ENCODE measurements at regions not wholly inside any gene's neighbourhood (a gene's known extent, or its start where the extent isn't known, plus 50 kb on each side); places are given as distances from the start of the nearest gene placed in this dataset.

DNA sequence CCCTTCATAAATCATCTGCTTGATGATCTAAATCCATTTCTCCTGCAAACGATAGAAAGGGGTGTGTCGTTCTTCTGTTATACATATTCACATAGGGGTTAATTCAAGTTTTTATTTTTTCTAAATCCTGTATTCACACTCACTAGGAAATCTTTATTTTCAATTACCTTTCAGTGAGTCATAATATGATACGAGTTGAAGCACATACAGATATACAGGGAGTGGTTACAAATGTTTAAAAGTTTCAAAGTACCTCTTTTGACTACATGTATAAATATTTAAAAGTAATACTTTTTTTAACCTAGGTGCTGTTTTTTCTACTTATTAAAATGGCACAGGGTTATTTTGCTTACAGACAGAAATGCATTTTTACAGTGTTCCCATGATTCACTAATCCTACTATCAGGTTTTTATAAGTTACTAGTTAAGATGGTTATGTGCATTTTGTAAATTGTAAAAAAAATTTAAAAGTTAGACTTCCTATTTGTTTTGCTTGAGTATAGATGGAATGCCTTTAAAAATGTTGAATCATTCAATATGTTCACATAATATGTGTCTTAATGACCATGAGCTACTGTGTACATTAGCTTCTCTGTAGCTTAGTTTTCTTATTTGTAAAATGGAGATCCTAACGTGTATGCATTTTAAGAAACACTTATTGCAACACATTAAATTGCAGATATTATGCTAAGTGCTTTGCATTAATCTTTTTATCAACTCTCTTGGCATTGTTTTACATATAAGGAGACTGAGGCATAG is 1378.1 kb downstream of the DSC3 start:
- Histone ChIP-seq H3K4me1 (ENCODE audit: control insufficient read depth, insufficient read depth, low read length) (no peaks in the 10 kb centered on the region), H3K9me3 (replicated peaks; ENCODE audit: control insufficient read depth, low read depth, low read length) (no peaks in the 10 kb centered on the region), H3K27me3 (ENCODE audit: control insufficient read depth, insufficient read depth, low read length) (no peaks in the 10 kb centered on the region), H3K4me3 (ENCODE audit: low read length) (no peak overlapping the region), H3K36me3 (ENCODE audit: control insufficient read depth, insufficient read depth, low read length) (no peaks in the 10 kb centered on the region), H3K27ac (ENCODE audit: low read length) (no peak overlapping the region)
- DNase-seq = no peak
- no CpG with 5 or more reads among the region's 4 CpGs for WGBS (ENCODE audit: insufficient coverage)

- DNase-seq = no peak
Measured at GRCh38 chr18:29661924-29662323, 1380.6 kb downstream of the DSC3 start.

GRCh38 chr18:29660777-29661176 is 1381.8 kb downstream of the DSC3 start:
- H3K4me3 ChIP-seq (ENCODE audit: low read length) = no peak overlapping the region
- WGBS (ENCODE audit: insufficient coverage) = no CpG with 5 or more reads among the region's 1 CpG
- no peaks in the 10 kb centered on the region for H3K4me1 ChIP-seq (ENCODE audit: control insufficient read depth, insufficient read depth, low read length)
- DNase-seq = no peak
- H3K27me3 ChIP-seq (ENCODE audit: control insufficient read depth, insufficient read depth, low read length) = no peaks in the 10 kb centered on the region
- H3K27ac ChIP-seq (ENCODE audit: low read length) = no peak overlapping the region
- H3K36me3 ChIP-seq (ENCODE audit: control insufficient read depth, insufficient read depth, low read length) = no peaks in the 10 kb centered on the region
- H3K9me3 ChIP-seq (replicated peaks; ENCODE audit: control insufficient read depth, low read depth, low read length) = no peaks in the 10 kb centered on the region

More at GRCh38 chr18:29661924-29662323, 1380.6 kb downstream of the DSC3 start:
- Histone ChIP-seq H3K4me3 (ENCODE audit: low read length) (no peak overlapping the region), H3K4me1 (ENCODE audit: control insufficient read depth, insufficient read depth, low read length) (no peaks in the 10 kb centered on the region), H3K27ac (ENCODE audit: low read length) (no peak overlapping the region), H3K36me3 (ENCODE audit: control insufficient read depth, insufficient read depth, low read length) (no peaks in the 10 kb centered on the region), H3K27me3 (ENCODE audit: control insufficient read depth, insufficient read depth, low read length) (no peaks in the 10 kb centered on the region), H3K9me3 (replicated peaks; ENCODE audit: control insufficient read depth, low read depth, low read length) (no peaks in the 10 kb centered on the region)
- WGBS (ENCODE audit: insufficient coverage) = 50% methylated on average over 1 of the region's 3 CpGs

GRCh38 chr18:29653671-29654215 is 1388.8 kb downstream of the DSC3 start:
- Histone ChIP-seq H3K4me1 (ENCODE audit: control insufficient read depth, insufficient read depth, low read length) (no peaks in the 10 kb centered on the region), H3K27me3 (ENCODE audit: control insufficient read depth, insufficient read depth, low read length) (no peaks in the 10 kb centered on the region), H3K4me3 (ENCODE audit: low read length) (no peak overlapping the region), H3K36me3 (ENCODE audit: control insufficient read depth, insufficient read depth, low read length) (no peaks in the 10 kb centered on the region), H3K9me3 (replicated peaks; ENCODE audit: control insufficient read depth, low read depth, low read length) (peaks cover 3% of the 10 kb centered on the region), H3K27ac (ENCODE audit: low read length) (no peak overlapping the region)
- DNase-seq = peak; percentile 87
- WGBS (ENCODE audit: insufficient coverage) = no CpG with 5 or more reads among the region's 2 CpGs

- no peak overlapping the region for H3K27ac ChIP-seq (ENCODE audit: low read length)
- H3K9me3 ChIP-seq (replicated peaks; ENCODE audit: control insufficient read depth, low read depth, low read length) = peaks cover 3% of the 10 kb centered on the region
- H3K27me3 ChIP-seq (ENCODE audit: control insufficient read depth, insufficient read depth, low read length) = no peaks in the 10 kb centered on the region
- 100% methylated on average over 1 of the region's 2 CpGs for WGBS (ENCODE audit: insufficient coverage)
- no peaks in the 10 kb centered on the region for H3K36me3 ChIP-seq (ENCODE audit: control insufficient read depth, insufficient read depth, low read length)
- DNase-seq = no peak
- H3K4me1 ChIP-seq (ENCODE audit: control insufficient read depth, insufficient read depth, low read length) = no peaks in the 10 kb centered on the region
- no peak overlapping the region for H3K4me3 ChIP-seq (ENCODE audit: low read length)
Measured at GRCh38 chr18:29652797-29653196, 1389.7 kb downstream of the DSC3 start.

GRCh38 chr18:29651122-29651680 is 1391.3 kb downstream of the DSC3 start:
- H3K36me3 ChIP-seq (ENCODE audit: control insufficient read depth, insufficient read depth, low read length) = no peaks in the 10 kb centered on the region
- H3K4me1 ChIP-seq (ENCODE audit: control insufficient read depth, insufficient read depth, low read length) = no peaks in the 10 kb centered on the region
- DNase-seq = no peak
- no peaks in the 10 kb centered on the region for H3K27me3 ChIP-seq (ENCODE audit: control insufficient read depth, insufficient read depth, low read length)
- no peak overlapping the region for H3K4me3 ChIP-seq (ENCODE audit: low read length)
- peaks cover 3% of the 10 kb centered on the region for H3K9me3 ChIP-seq (replicated peaks; ENCODE audit: control insufficient read depth, low read depth, low read length)
- no peak overlapping the region for H3K27ac ChIP-seq (ENCODE audit: low read length)
- WGBS (ENCODE audit: insufficient coverage) = no CpG with 5 or more reads among the region's 3 CpGs

DNA sequence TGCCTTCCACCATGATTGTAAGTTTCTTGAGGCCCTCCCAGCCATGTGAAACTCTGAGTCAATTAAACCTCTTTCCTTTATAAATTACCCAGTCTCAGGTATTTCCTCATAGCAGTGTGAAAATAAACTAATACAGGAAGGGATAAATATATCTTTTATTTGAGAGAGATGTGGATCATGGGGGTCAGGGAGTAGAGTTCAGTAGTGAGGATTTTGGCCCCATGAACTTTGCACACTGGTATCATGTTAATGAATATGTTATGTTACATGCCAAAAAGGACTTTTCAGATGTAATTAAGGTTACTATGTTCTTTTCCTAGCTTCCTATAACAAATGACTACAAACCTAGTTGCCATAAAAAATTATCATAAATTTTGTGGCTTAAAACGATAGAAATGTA is 1393.7 kb downstream of the DSC3 start:
- Histone ChIP-seq H3K4me1 (ENCODE audit: control insufficient read depth, insufficient read depth, low read length) (no peaks in the 10 kb centered on the region), H3K9me3 (replicated peaks; ENCODE audit: control insufficient read depth, low read depth, low read length) (peaks cover 3% of the 10 kb centered on the region), H3K4me3 (ENCODE audit: low read length) (no peak overlapping the region), H3K27ac (ENCODE audit: low read length) (no peak overlapping the region), H3K36me3 (ENCODE audit: control insufficient read depth, insufficient read depth, low read length) (no peaks in the 10 kb centered on the region), H3K27me3 (ENCODE audit: control insufficient read depth, insufficient read depth, low read length) (no peaks in the 10 kb centered on the region)
- DNase-seq = no peak
- WGBS (ENCODE audit: insufficient coverage) = no CpG with 5 or more reads among the region's 1 CpG

- Histone ChIP-seq H3K9me3 (replicated peaks; ENCODE audit: control insufficient read depth, low read depth, low read length) (no peaks in the 10 kb centered on the region), H3K4me3 (ENCODE audit: low read length) (no peak overlapping the region), H3K27ac (ENCODE audit: low read length) (no peak overlapping the region), H3K27me3 (ENCODE audit: control insufficient read depth, insufficient read depth, low read length) (no peaks in the 10 kb centered on the region), H3K36me3 (ENCODE audit: control insufficient read depth, insufficient read depth, low read length) (no peaks in the 10 kb centered on the region), H3K4me1 (ENCODE audit: control insufficient read depth, insufficient read depth, low read length) (no peaks in the 10 kb centered on the region)
- DNase-seq = no peak
- WGBS (ENCODE audit: insufficient coverage) = no CpG with 5 or more reads among the region's 1 CpG
Measured at GRCh38 chr18:29647700-29648099, 1394.8 kb downstream of the DSC3 start.

- H3K9me3 ChIP-seq (replicated peaks; ENCODE audit: control insufficient read depth, low read depth, low read length) = no peaks in the 10 kb centered on the region
- no peak for DNase-seq
Measured at GRCh38 chr18:29644276-29644675, 1398.3 kb downstream of the DSC3 start.

DNA sequence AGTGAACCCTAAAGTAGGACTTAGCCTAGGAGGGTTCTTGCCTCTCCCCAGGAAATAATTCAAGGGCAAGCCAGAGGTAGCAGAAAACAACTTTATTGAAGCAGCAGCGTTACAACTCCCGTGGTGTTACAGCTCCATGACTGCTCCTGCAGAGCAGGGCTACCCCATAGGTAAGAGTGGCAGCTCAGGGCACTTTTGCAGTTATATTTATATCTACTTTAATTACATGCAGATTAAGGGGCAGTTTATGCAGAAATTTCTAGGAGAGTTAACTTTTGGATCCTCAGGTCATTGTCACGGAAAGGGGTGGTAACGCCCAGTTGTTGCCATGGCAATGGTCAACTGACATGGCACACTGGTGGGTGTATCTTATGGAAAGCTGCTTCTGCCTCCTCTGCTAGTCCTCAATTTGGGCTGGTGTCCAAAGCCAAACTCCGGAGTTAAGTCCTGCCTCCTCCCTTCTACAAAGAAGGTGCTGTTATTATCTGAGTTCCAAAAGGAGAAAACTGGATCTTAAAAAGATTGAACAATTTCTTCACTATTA is 1413.0 kb downstream of the DSC3 start:
- WGBS (ENCODE audit: insufficient coverage) = 100% methylated on average over 2 of the region's 5 CpGs
- Histone ChIP-seq H3K4me3 (ENCODE audit: low read length) (no peak overlapping the region), H3K27ac (ENCODE audit: low read length) (no peak overlapping the region), H3K27me3 (ENCODE audit: control insufficient read depth, insufficient read depth, low read length) (no peaks in the 10 kb centered on the region), H3K9me3 (replicated peaks; ENCODE audit: control insufficient read depth, low read depth, low read length) (no peaks in the 10 kb centered on the region), H3K4me1 (ENCODE audit: control insufficient read depth, insufficient read depth, low read length) (no peaks in the 10 kb centered on the region), H3K36me3 (ENCODE audit: control insufficient read depth, insufficient read depth, low read length) (no peaks in the 10 kb centered on the region)
- DNase-seq = no peak

More at GRCh38 chr18:29644276-29644675, 1398.3 kb downstream of the DSC3 start:
- Histone ChIP-seq H3K27ac (ENCODE audit: low read length) (no peak overlapping the region), H3K4me1 (ENCODE audit: control insufficient read depth, insufficient read depth, low read length) (no peaks in the 10 kb centered on the region), H3K36me3 (ENCODE audit: control insufficient read depth, insufficient read depth, low read length) (no peaks in the 10 kb centered on the region), H3K27me3 (ENCODE audit: control insufficient read depth, insufficient read depth, low read length) (no peaks in the 10 kb centered on the region), H3K4me3 (ENCODE audit: low read length) (no peak overlapping the region)

All from muscle of leg (tissue), 3 donors.